Fibroblast of mammary gland (primary cell): ENCODE measurements at regions not wholly inside any gene's neighbourhood (a gene's known extent, or its start where the extent isn't known, plus 50 kb on each side); places are given as distances from the start of the nearest gene placed in this dataset.

Source experiments
- DNase-seq: peaks from one replicate; pipeline ENCODE4 v3.0.0-alpha.2; 2010; ENCODE audit warnings: low read depth
- H3K4me3 ChIP-seq: 2 replicates; pipeline ENCODE4 v1.5.1; 2011; ENCODE audit warnings: low read depth, mild to moderate bottlenecking, low read length, moderate library complexity; ENCODE audit not compliant: control insufficient read depth
- CTCF ChIP-seq: conservative IDR thresholded peaks from 2 replicates; pipeline ENCODE4 v1.5.1; 2011; ENCODE audit warnings: low read depth, low read length, inconsistent platforms; ENCODE audit not compliant: control insufficient read depth, insufficient read depth

GRCh38 chr3:55166576-55167555 is 239.0 kb upstream of the LRTM1 start:
- no peak overlapping the region for H3K4me3 ChIP-seq
- peak; percentile 3 for TF ChIP-seq CTCF
- DNase-seq, result peak; percentile 58

- DNase-seq, result no peak
- TF ChIP-seq CTCF, result no peak
- no peak overlapping the region for H3K4me3 ChIP-seq
Observed at GRCh38 chr3:55165704-55166405, 238.0 kb upstream of the LRTM1 start.

GRCh38 chr3:55165278-55165677 is 237.4 kb upstream of the LRTM1 start:
- no peak overlapping the region for H3K4me3 ChIP-seq
- TF ChIP-seq CTCF, result no peak
- DNase-seq, result peak; percentile 69

GRCh38 chr3:55164876-55165275 is 237.0 kb upstream of the LRTM1 start:
- no peak for TF ChIP-seq CTCF
- DNase-seq, result peak; percentile 85
- no peak overlapping the region for H3K4me3 ChIP-seq

- no peak overlapping the region for H3K4me3 ChIP-seq
- TF ChIP-seq CTCF, result no peak
- peak; percentile 85 for DNase-seq
Observed at GRCh38 chr3:55164191-55164590, 236.3 kb upstream of the LRTM1 start.

GRCh38 chr3:55163421-55163820 is 235.6 kb upstream of the LRTM1 start:
- H3K4me3 ChIP-seq, result no peak overlapping the region
- no peak for TF ChIP-seq CTCF
- DNase-seq, result no peak
